GM18517 (cell line): ENCODE measurements at regions not wholly inside any gene's neighbourhood (a gene's known extent, or its start where the extent isn't known, plus 50 kb on each side); places are given as distances from the start of the nearest gene placed in this dataset.
"Not testable (repeated sequence)": the region's sequence is repeated elsewhere in the genome, so short reads cannot be mapped to it uniquely, and the experiment has no call there.

ENCODE experiments used
- ATAC-seq: cut with Tn5 transposase; IDR thresholded peaks from one replicate; pipeline ENCODE4 v1.9.1; 2021; ENCODE audit warnings: mild to moderate bottlenecking, moderate library complexity; ENCODE audit not compliant: unreplicated experiment

- no peak for ATAC-seq
Measured at GRCh38 chr14:89469210-89470198, 52.5 kb upstream of the FOXN3 start.

GRCh38 chr14:89468566-89468965, 51.5 kb upstream of the FOXN3 start:
- ATAC-seq: no peak

- ATAC-seq: not testable (repeated sequence)
Measured at GRCh38 chr14:89468030-89468429, 51.0 kb upstream of the FOXN3 start.

GRCh38 chr14:89466944-89467343, 49.9 kb upstream of the FOXN3 start:
- ATAC-seq: no peak
